Lower lobe of right lung (tissue), 2 donors: ENCODE measurements at regions not wholly inside any gene's neighbourhood (a gene's known extent, or its start where the extent isn't known, plus 50 kb on each side); places are given as distances from the start of the nearest gene placed in this dataset.
"Not testable (repeated sequence)": the region's sequence is repeated elsewhere in the genome, so short reads cannot be mapped to it uniquely, and the experiment has no call there.

Source experiments
- ATAC-seq, 2 donors: fragments of 200-7000 bp; cut with Tn5 transposase; one replicate each; pipeline ENCODE4 v1.9.1; 2020 to 2022; ENCODE audit warnings: mild to moderate bottlenecking in 2 of 2, moderate library complexity in 2 of 2
- DNase-seq: peaks from one replicate; pipeline ENCODE4 v3.0.0-alpha.2; 2020
- H3K27ac ChIP-seq: fragments of 200-600 bp; one replicate; pipeline ENCODE4 v1.8.0; 2022
- H3K27me3 ChIP-seq: fragments of 200-600 bp; one replicate; pipeline ENCODE4 v1.8.0; 2022; ENCODE audit warnings: low read depth
- H3K36me3 ChIP-seq: fragments of 200-600 bp; one replicate; pipeline ENCODE4 v1.8.0; 2022; ENCODE audit warnings: mild to moderate bottlenecking
- H3K4me1 ChIP-seq: fragments of 200-600 bp; one replicate; pipeline ENCODE4 v1.8.0; 2022
- H3K4me3 ChIP-seq: fragments of 200-600 bp; one replicate; pipeline ENCODE4 v1.8.0; 2022; ENCODE audit warnings: mild to moderate bottlenecking
- H3K9me3 ChIP-seq: fragments of 200-600 bp; one replicate; pipeline ENCODE4 v1.8.0; 2022
- intact Hi-C: fragments of 100-400 bp; cut with DNase I; formaldehyde crosslinking; loops from one replicate; pipeline ENCODE4 v1.11.0; 2022
- TF ChIP-seq, protein P1 (sequence below): fragments of 200-600 bp; IDR thresholded peaks from one replicate; pipeline ENCODE4 v1.8.0; 2022; ENCODE audit warnings: antibody characterized with exemption, mild to moderate bottlenecking
- donor health status: DM: no; HTN: yes; CAD: no; lungs with severe emphysema.

DNA sequence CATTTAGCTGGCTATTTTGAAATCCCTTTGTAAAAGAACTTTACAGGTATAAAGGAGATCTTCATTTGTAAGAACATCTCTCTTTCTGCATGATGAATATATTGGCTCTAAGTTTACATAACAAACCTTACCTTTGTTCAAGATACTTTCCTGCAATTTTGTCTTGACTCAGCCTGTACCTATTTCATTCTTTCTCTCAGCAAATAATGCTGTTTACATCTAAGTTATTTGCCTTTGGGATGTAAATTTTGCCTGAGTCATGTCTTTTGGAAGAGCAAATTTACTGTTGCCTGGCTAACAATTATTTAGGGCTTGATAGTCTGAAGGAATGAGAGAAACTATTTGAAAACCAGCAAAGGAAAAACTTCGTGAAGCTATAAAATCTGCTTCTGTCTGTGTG, 210.4 kb upstream of the TGIF2LY start:
- H3K4me1 ChIP-seq, H3K27ac ChIP-seq, H3K9me3 ChIP-seq, H3K36me3 ChIP-seq, DNase-seq, ATAC-seq, intact Hi-C loops, H3K4me3 ChIP-seq, H3K27me3 ChIP-seq: not testable (repeated sequence)

DNA sequence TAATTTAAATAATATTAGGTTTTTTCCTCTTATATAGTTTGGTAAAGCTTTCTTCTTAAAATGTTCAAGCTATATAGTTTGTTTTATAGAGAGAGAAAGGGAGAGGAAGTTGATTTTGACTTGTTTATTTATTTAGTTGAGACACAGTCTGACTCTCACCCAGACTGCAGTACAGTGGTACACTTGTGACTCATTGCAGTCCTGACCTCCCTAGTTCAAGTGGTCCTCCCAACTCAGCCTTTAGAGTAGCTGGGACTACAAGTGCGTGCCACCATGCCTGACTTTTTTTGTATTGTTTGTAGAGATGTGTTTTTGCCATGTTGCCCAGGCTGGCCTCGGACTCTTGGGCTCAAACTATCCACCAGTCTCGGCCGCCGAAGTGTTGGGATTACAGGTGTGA, 187.4 kb upstream of the TGIF2LY start:
- H3K27ac ChIP-seq, intact Hi-C loops, H3K9me3 ChIP-seq: not testable (repeated sequence)

DNA sequence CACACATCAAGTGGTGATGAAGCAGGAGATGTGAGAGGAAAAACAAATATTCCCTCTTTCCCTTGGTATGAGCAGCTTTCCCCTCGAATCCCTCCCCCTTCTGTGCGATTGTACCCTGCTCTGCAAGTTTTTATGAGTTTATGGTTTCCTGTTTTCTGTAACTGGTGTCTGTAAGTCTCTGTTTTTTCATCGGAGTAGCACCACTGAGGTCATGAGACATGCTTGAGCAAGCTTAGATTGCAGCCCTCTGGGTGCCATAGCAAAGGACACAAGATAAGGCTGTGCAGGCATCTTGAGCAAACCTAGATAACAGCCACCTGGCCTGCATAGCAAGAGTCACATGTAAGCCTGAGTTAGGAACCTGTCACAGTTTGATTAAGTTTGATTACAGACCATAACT, 174.6 kb upstream of the TGIF2LY start:
- H3K4me1 ChIP-seq, H3K27me3 ChIP-seq, DNase-seq, H3K36me3 ChIP-seq, ATAC-seq, H3K4me3 ChIP-seq, intact Hi-C loops, H3K27ac ChIP-seq, H3K9me3 ChIP-seq: not testable (repeated sequence)

More for the DNA sequence above, 187.4 kb upstream of the TGIF2LY start:
- H3K27me3 ChIP-seq, H3K4me3 ChIP-seq, ATAC-seq, DNase-seq, H3K36me3 ChIP-seq, H3K4me1 ChIP-seq: not testable (repeated sequence)

DNA sequence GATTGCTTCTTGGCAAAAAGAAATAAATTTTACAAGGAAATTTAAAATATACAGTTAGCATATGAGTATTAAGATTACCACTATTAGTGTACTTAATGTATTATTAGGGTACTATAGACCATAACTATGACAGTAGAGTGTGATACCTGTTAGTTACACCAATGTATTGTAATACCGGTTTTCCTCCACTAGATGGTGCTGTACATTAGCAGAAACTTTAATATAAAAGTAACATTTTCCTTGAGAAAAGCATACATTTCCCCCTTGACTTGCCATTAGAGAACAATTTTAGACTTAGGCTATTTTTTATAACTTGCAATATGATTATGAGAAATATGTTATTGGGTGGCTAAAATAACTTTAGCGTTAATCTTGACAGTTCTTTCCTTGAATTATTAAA, 173.3 kb upstream of the TGIF2LY start:
- intact Hi-C loops = not testable (repeated sequence)

DNA sequence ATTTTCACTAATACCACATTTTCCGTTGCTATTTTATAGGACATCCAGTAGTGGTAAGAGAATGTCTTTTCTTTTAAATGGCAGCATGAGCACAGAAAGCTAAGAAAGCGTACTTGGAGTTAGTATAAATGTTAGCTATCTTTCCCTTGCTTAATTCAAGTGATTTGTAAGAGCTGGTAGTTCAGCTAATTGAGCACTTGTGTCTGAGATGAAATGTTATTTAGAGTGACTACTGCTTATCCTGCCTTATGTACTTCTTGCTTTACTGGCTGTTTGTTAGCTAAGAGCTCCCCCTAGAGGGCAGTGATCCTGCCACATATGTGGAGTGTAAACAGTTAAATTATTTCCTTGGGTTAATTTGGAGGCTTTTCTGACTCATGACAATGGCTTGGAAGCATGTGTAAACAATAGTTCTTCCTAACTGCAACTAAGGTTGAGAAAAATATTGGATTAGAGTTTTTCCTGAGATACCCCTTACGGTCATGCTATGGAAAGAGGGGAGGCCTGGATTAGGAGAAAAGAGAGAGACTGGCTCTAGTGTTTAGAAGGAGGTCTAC, 171.9 kb upstream of the TGIF2LY start:
- intact Hi-C loops, DNase-seq, H3K9me3 ChIP-seq, H3K27ac ChIP-seq, H3K4me1 ChIP-seq, ATAC-seq, H3K27me3 ChIP-seq, H3K4me3 ChIP-seq, H3K36me3 ChIP-seq: not testable (repeated sequence)
- TF ChIP-seq, protein P1, sequence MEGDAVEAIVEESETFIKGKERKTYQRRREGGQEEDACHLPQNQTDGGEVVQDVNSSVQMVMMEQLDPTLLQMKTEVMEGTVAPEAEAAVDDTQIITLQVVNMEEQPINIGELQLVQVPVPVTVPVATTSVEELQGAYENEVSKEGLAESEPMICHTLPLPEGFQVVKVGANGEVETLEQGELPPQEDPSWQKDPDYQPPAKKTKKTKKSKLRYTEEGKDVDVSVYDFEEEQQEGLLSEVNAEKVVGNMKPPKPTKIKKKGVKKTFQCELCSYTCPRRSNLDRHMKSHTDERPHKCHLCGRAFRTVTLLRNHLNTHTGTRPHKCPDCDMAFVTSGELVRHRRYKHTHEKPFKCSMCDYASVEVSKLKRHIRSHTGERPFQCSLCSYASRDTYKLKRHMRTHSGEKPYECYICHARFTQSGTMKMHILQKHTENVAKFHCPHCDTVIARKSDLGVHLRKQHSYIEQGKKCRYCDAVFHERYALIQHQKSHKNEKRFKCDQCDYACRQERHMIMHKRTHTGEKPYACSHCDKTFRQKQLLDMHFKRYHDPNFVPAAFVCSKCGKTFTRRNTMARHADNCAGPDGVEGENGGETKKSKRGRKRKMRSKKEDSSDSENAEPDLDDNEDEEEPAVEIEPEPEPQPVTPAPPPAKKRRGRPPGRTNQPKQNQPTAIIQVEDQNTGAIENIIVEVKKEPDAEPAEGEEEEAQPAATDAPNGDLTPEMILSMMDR = peak; percentile 7

More for the DNA sequence above, 173.3 kb upstream of the TGIF2LY start:
- not testable (repeated sequence) for ATAC-seq, H3K27ac ChIP-seq, H3K36me3 ChIP-seq, H3K4me1 ChIP-seq, H3K9me3 ChIP-seq, H3K27me3 ChIP-seq, H3K4me3 ChIP-seq, DNase-seq
- TF ChIP-seq, protein P1 = peak; percentile 47

DNA sequence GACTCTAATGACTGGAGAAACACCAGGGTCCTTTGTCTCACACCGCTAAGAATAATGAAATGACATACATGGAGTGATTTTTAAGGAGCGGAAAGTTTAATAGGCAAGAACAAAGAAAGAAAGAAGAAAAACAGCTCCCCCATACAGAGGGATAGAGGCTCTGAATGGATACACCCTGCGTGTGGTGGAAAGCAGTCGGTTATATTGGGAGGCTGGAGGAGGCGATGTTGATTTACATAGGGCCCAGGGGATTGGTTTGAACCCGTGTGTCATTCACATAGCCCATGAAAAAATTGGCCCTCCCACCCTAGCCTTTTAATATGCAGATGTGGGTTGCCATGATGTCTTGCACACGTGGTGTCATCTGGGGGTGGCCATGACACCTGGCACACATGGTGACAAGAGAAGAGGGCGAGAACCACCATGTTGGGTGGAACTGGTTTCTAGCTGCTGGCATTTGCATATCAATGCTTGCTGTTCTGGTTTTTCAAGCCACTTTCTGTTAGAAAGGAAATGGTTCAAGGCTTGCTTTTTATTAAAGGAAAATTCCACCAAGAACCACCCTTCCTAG, 168.5 kb upstream of the TGIF2LY start:
- DNase-seq, H3K4me3 ChIP-seq, H3K27me3 ChIP-seq, H3K9me3 ChIP-seq, H3K4me1 ChIP-seq, H3K36me3 ChIP-seq, ATAC-seq, intact Hi-C loops, H3K27ac ChIP-seq: not testable (repeated sequence)
